H1 (cell line): ENCODE measurements at regions not wholly inside any gene's neighbourhood (a gene's known extent, or its start where the extent isn't known, plus 50 kb on each side); places are given as distances from the start of the nearest gene placed in this dataset.

Experiments
- CTCF ChIA-PET: fragments of 300-600 bp; sonication (Branson Sonifier 250); formaldehyde crosslinking; loops from one replicate; lab custom pipeline; 2021; ENCODE audit not compliant: partially characterized antibody; lab: Charles Lee
- POLR2A ChIA-PET: fragments of 300-600 bp; sonication (Branson Sonifier 250); formaldehyde crosslinking; loops from one replicate; lab custom pipeline; 2021; ENCODE audit warnings: inconsistent platforms; ENCODE audit not compliant: partially characterized antibody; lab: Charles Lee
- DNase-seq, 2 experiments: peaks; one replicate each; pipeline versions ENCODE4 v3.0.0 to v3.0.0-alpha.2; 2010 to 2022; ENCODE audit warnings: low spot score in 2 of 2, low read depth in 1 of 2, mixed read lengths in 1 of 2
- FAIRE-seq: peaks from 2 replicates; lab custom pipeline; 2011; peaks lifted over from hg19 to GRCh38; lab: Jason Lieb, UNC
- H2AFZ ChIP-seq: 2 replicates; pipeline ENCODE4 v1.8.1; 2012; ENCODE audit warnings: low read length, inconsistent platforms
- H2AK5ac ChIP-seq: 2 replicates; pipeline ENCODE4 v1.6.1; 2013; ENCODE audit warnings: low read depth, low read length
- H2BK120ac ChIP-seq: replicated peaks from 2 replicates; pipeline ENCODE3; 2013; ENCODE audit warnings: low read depth, low read length, inconsistent platforms
- H2BK12ac ChIP-seq: 2 replicates; pipeline ENCODE4 v1.6.1; 2013; ENCODE audit warnings: low read depth, low read length
- H2BK15ac ChIP-seq: 2 replicates; pipeline ENCODE4 v1.6.1; 2013; ENCODE audit warnings: low read length
- H2BK20ac ChIP-seq: 2 replicates; pipeline ENCODE4 v1.6.1; 2013; ENCODE audit warnings: low read length
- H2BK5ac ChIP-seq: 2 replicates; pipeline ENCODE4 v1.6.1; 2013; ENCODE audit warnings: low read depth, low read length
- H3K14ac ChIP-seq: 2 replicates; pipeline ENCODE4 v1.6.1; 2013; ENCODE audit warnings: inconsistent platforms; ENCODE audit not compliant: insufficient read length
- H3K18ac ChIP-seq: 2 replicates; pipeline ENCODE4 v1.6.1; 2013; ENCODE audit warnings: low read length; ENCODE audit errors: extremely low read depth
- H3K23ac ChIP-seq: 2 replicates; pipeline ENCODE4 v1.6.1; 2013; ENCODE audit warnings: inconsistent platforms; ENCODE audit not compliant: insufficient read length
- H3K23me2 ChIP-seq: 2 replicates; pipeline ENCODE4 v1.6.1; 2013; ENCODE audit warnings: low read depth, low read length
- H3K27ac ChIP-seq: 2 replicates; pipeline ENCODE4 v1.6.1; 2011; ENCODE audit warnings: low read depth, low read length, inconsistent platforms
- H3K27me3 ChIP-seq, 4 experiments: replicated peaks in 1 of 4; 1 replicate in 1 of 4; 2 replicates in 3 of 4; pipeline versions ENCODE4 v1.6.1 to v1.8.1; 2011 to 2013; ENCODE audit warnings: low read length in 3 of 4, mild to moderate bottlenecking in 3 of 4, inconsistent platforms in 2 of 4, mixed read lengths in 2 of 4, moderate library complexity in 1 of 4; ENCODE audit not compliant: control insufficient read depth in 3 of 4, insufficient read depth in 3 of 4; ENCODE audit errors: extremely low read depth in 1 of 4
- H3K36me3 ChIP-seq, 4 experiments: 2 replicates each; pipeline versions ENCODE4 v1.6.1 to v1.8.1; 2011 to 2013; ENCODE audit warnings: mild to moderate bottlenecking in 4 of 4, low read length in 3 of 4, moderate library complexity in 2 of 4, control low read depth in 1 of 4, inconsistent platforms in 1 of 4; ENCODE audit not compliant: insufficient read depth in 4 of 4, control insufficient read depth in 2 of 4
- H3K4ac ChIP-seq: replicated peaks from 2 replicates; pipeline ENCODE3; 2013; ENCODE audit warnings: low read length, low read depth, mixed read lengths, inconsistent platforms; ENCODE audit not compliant: insufficient read length
- H3K4me1 ChIP-seq, 4 experiments: replicated peaks in 1 of 4; 1 replicate in 1 of 4; 2 replicates in 3 of 4; pipeline versions ENCODE4 v1.6.1 to v1.8.1; 2011 to 2013; ENCODE audit warnings: low read length in 3 of 4, inconsistent platforms in 2 of 4, mixed read lengths in 1 of 4; ENCODE audit not compliant: insufficient read depth in 4 of 4, control insufficient read depth in 3 of 4
- H3K4me2 ChIP-seq, 2 experiments: 2 replicates each; pipeline versions ENCODE4 v1.6.1 to v1.8.1; 2011 to 2013; ENCODE audit warnings: low read depth in 2 of 2, low read length in 2 of 2, control low read depth in 1 of 2, inconsistent platforms in 1 of 2, mild to moderate bottlenecking in 1 of 2; ENCODE audit not compliant: insufficient read depth in 1 of 2
- H3K4me3 ChIP-seq, 4 experiments: fragments of 200-600, 300-600 bp in 1 of 4; sonication (generic), shearing (Covaris generic), sonication (Bioruptor Twin) in 1 of 4; 2 replicates each; pipeline versions ENCODE4 v1.5.1 to v1.8.1; 2011 to 2016; ENCODE audit warnings: low read length in 4 of 4, low read depth in 3 of 4, control low read depth in 2 of 4, inconsistent platforms in 2 of 4, mild to moderate bottlenecking in 2 of 4, mixed read lengths in 1 of 4, moderate library complexity in 1 of 4; ENCODE audit not compliant: insufficient read depth in 2 of 4; ENCODE audit errors: extremely low read depth in 1 of 4
- H3K56ac ChIP-seq: replicated peaks from 2 replicates; pipeline ENCODE3; 2013; ENCODE audit warnings: low read depth, mild to moderate bottlenecking, mixed read lengths, low read length, inconsistent platforms; ENCODE audit not compliant: insufficient read length
- H3K79me1 ChIP-seq: 2 replicates; pipeline ENCODE4 v1.6.1; 2013; ENCODE audit warnings: low read depth, low read length, control low read depth
- H3K79me2 ChIP-seq, 2 experiments: 2 replicates each; pipeline versions ENCODE4 v1.6.1 to v1.8.1; 2012 to 2013; ENCODE audit warnings: low read length in 2 of 2, mild to moderate bottlenecking in 2 of 2, inconsistent platforms in 1 of 2; ENCODE audit not compliant: insufficient read depth in 2 of 2, control insufficient read depth in 1 of 2
- H3K9ac ChIP-seq, 4 experiments: replicated peaks in 1 of 4; 1 replicate in 1 of 4; 2 replicates in 3 of 4; pipeline versions ENCODE4 v1.6.1 to v1.8.1; 2011 to 2013; ENCODE audit warnings: low read depth in 3 of 4, low read length in 3 of 4, control low read depth in 2 of 4, mild to moderate bottlenecking in 2 of 4, moderate library complexity in 2 of 4, inconsistent platforms in 1 of 4; ENCODE audit errors: extremely low read depth in 1 of 4
- H3K9me3 ChIP-seq, 2 experiments: 2 replicates each; pipeline versions ENCODE4 v1.6.1 to v1.8.1; 2012 to 2013; ENCODE audit warnings: mild to moderate bottlenecking in 2 of 2, moderate library complexity in 2 of 2, control low read depth in 1 of 2, inconsistent platforms in 1 of 2, low read depth in 1 of 2, low read length in 1 of 2, mixed read lengths in 1 of 2; ENCODE audit not compliant: insufficient read depth in 2 of 2
- H4K20me1 ChIP-seq, 2 experiments: replicated peaks in 1 of 2; 2 replicates each; pipeline versions ENCODE3 to v1.8.1; 2011 to 2013; ENCODE audit warnings: inconsistent platforms in 2 of 2, low read length in 2 of 2, mild to moderate bottlenecking in 1 of 2; ENCODE audit not compliant: insufficient read depth in 2 of 2, control insufficient read depth in 1 of 2
- H4K5ac ChIP-seq: 2 replicates; pipeline ENCODE4 v1.6.1; 2013; ENCODE audit warnings: low read length, low read depth, mixed read lengths, inconsistent platforms; ENCODE audit not compliant: insufficient read length
- H4K8ac ChIP-seq: 2 replicates; pipeline ENCODE4 v1.8.0; 2013; ENCODE audit warnings: mild to moderate bottlenecking, moderate library complexity, low read length, inconsistent platforms; ENCODE audit not compliant: insufficient read depth; ENCODE audit errors: extremely low read depth
- H4K91ac ChIP-seq: replicated peaks from 2 replicates; pipeline ENCODE3; 2013; ENCODE audit warnings: low read length, mixed read lengths, inconsistent platforms; ENCODE audit not compliant: insufficient read length
- EP300 ChIP-seq, 2 experiments: IDR thresholded peaks; 1 replicate in 1 of 2; 2 replicates in 1 of 2; pipeline ENCODE4 v1.6.1; 2011 to 2012; ENCODE audit warnings: low read depth in 2 of 2, low read length in 2 of 2, mild to moderate bottlenecking in 2 of 2, borderline replicate concordance in 1 of 2, inconsistent platforms in 1 of 2, moderate library complexity in 1 of 2
- WGBS, 2 experiments: shearing (Covaris generic) in 1 of 2; methylation state at CpG; one replicate each; pipeline versions ENCODE4 v1.1.6 to v1.1.7; 2013 to 2015; ENCODE audit warnings: low lambda C conversion rate in 2 of 2, mixed read lengths in 2 of 2, inconsistent platforms in 1 of 2, low coverage in 1 of 2, missing lambda C conversion rate in 1 of 2; ENCODE audit not compliant: insufficient replicate concordance in 2 of 2, insufficient coverage in 1 of 2, insufficient read length in 1 of 2; ENCODE audit errors: extremely low coverage in 1 of 2, missing lambda C conversion rate in 1 of 2; 5-methylcytosine and 5-hydroxymethylcytosine counted together

DNA sequence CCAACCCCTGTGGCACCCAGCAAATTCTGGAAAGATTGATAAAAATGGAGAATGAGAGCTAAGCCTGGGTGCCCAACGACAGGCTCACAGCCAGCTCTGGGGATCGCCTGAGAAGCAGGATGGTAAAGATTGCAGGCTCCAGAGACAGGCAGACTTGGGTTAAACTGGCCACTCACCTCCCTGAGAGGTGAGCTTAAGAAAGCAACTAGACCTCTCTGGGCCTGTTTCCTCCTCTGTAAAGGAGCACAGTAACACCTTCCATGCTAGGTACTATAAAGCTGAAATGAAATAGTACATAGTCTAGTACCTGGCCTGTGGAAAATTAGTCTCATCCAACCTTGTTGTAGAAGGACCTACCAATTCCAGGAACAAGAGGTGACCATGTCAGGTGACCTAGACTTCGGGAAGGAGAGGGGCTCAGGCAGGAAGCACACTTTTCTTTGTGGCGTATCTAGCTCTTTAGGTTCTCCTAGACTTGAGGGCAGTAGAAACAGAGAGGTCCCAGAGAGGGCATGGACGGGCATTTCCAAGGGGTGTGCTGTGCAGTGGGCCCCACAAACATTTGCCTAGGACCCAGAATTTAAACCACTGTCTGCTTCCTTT is 142.8 kb upstream of the MYLIP start:
- no peak overlapping the region for H3K4ac ChIP-seq
- H3K56ac ChIP-seq = no peak overlapping the region
- no peaks in the 10 kb centered on the region; a peak in 1 of 7 replicates for H3K27me3 ChIP-seq
- H2BK12ac ChIP-seq = no peak overlapping the region
- no peak overlapping the region for H3K9ac ChIP-seq
- no peaks in the 10 kb centered on the region for H3K23me2 ChIP-seq
- H3K14ac ChIP-seq = no peak overlapping the region
- H3K36me3 ChIP-seq = no peaks in the 10 kb centered on the region; a peak in 2 of 8 replicates
- H2BK120ac ChIP-seq = no peak overlapping the region
- no peaks in the 10 kb centered on the region for H3K79me2 ChIP-seq
- 94% methylated on average over 5 of the region's 5 CpGs; no CpG with 5 or more reads in 1 of the 2 experiments for WGBS, 2 experiments
- no peak overlapping the region for H3K4me3 ChIP-seq
- H4K5ac ChIP-seq = no peak overlapping the region
- no peaks in the 10 kb centered on the region for H3K9me3 ChIP-seq
- no peak overlapping the region for H3K27ac ChIP-seq
- no peak overlapping the region for H2BK5ac ChIP-seq
- no peak for TF ChIP-seq EP300 (IDR thresholded peaks at IDR 0.05; ENCODE audit: borderline replicate concordance in 1 of 2, low read depth in 2 of 2, low read length in 2 of 2)
- peak overlapping the region; percentile 86; the same call in 1 of the 2 replicates for H2AFZ ChIP-seq
- no peak overlapping the region for H3K18ac ChIP-seq
- DNase-seq (no peak), FAIRE-seq (no peak)
- no peaks in the 10 kb centered on the region for H4K20me1 ChIP-seq
- CTCF ChIA-PET = interaction anchor here (0.9 kb wide), 1 partner anchor 12 kb away, joined by 3 read pairs; no protein-coding TSS in a partner anchor
- no peak overlapping the region for H2AK5ac ChIP-seq
- H3K23ac ChIP-seq = no peak overlapping the region
- no peak overlapping the region; the same call in 1 of the 2 replicates for H4K8ac ChIP-seq
- POLR2A ChIA-PET = interaction anchor here (1.3 kb wide), 1 partner anchor 145 kb away, joined by 3 read pairs; no protein-coding TSS in a partner anchor
- H4K91ac ChIP-seq = no peak overlapping the region
- 0 out of 2 replicates have a peak overlapping the region, but pooled peaks have one; percentile 44 for H2BK20ac ChIP-seq
- H3K79me1 ChIP-seq = no peaks in the 10 kb centered on the region
- no peak overlapping the region for H2BK15ac ChIP-seq
- H3K4me1 ChIP-seq = peaks cover 0 to 6% (median 0%) of the 10 kb centered on the region in 4 experiments; a peak in 1 of 7 replicates
- H3K4me2 ChIP-seq = no peak overlapping the region
